MG63 (cell line): ENCODE measurements at regions not wholly inside any gene's neighbourhood (a gene's known extent, or its start where the extent isn't known, plus 50 kb on each side); places are given as distances from the start of the nearest gene placed in this dataset.
"Not testable (repeated sequence)": the region's sequence is repeated elsewhere in the genome, so short reads cannot be mapped to it uniquely, and the experiment has no call there.

Experiments
- DNase-seq: peaks from one replicate; pipeline ENCODE4 v3.0.0-alpha.2; 2020
- H3K27me3 ChIP-seq: fragments of 250-450 bp; sonication (Bioruptor Pico); 2 replicates; pipeline ENCODE4 v1.5.1; 2020; ENCODE audit warnings: mild to moderate bottlenecking, moderate library complexity
- H3K36me3 ChIP-seq: fragments of 250-450 bp; sonication (Bioruptor Pico); 2 replicates; pipeline ENCODE4 v1.5.1; 2020; ENCODE audit warnings: mild to moderate bottlenecking, moderate library complexity
- H3K4me3 ChIP-seq: fragments of 250-450 bp; sonication (Bioruptor Pico); 2 replicates; pipeline ENCODE4 v1.5.1; 2020; ENCODE audit warnings: mild to moderate bottlenecking, moderate library complexity
- H3K9me3 ChIP-seq: fragments of 250-450 bp; sonication (Bioruptor Pico); 2 replicates; pipeline ENCODE4 v1.5.1; 2020; ENCODE audit warnings: mild to moderate bottlenecking, moderate library complexity

GRCh38 chr13:81388400-81388799 lies 1047.5 kb upstream of the SPRY2 start:
- no peaks in the 10 kb centered on the region for H3K9me3 ChIP-seq

DNA sequence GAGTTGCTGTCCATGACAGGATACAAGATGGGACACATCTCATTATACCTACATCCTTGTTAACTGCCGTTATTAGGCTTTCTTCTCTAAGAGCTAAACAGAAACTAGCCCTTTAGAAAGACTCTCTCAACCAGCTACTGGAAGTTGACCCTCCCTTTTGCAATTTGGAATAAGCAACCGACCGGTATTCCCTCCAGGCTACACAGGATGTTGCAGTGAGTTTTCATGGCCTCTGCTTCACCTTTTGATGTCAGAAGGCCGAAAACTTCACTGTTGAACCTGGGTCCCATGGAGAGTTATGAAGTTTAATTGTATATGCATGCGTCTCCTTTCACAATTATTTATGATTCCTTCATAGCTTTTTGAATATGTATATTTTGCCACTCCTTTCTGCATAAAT lies 1042.5 kb upstream of the SPRY2 start:
- H3K4me3 ChIP-seq, result no peak overlapping the region
- H3K36me3 ChIP-seq, result no peaks in the 10 kb centered on the region
- no peaks in the 10 kb centered on the region for H3K9me3 ChIP-seq
- no peaks in the 10 kb centered on the region for H3K27me3 ChIP-seq
- DNase-seq, result no peak

More at GRCh38 chr13:81388400-81388799, 1047.5 kb upstream of the SPRY2 start:
- Histone ChIP-seq H3K36me3 (no peaks in the 10 kb centered on the region), H3K4me3 (no peak overlapping the region), H3K27me3 (no peaks in the 10 kb centered on the region)
- no peak for DNase-seq

GRCh38 chr13:81382246-81382645 lies 1041.3 kb upstream of the SPRY2 start:
- Histone ChIP-seq H3K4me3 (no peak overlapping the region), H3K27me3 (no peaks in the 10 kb centered on the region), H3K9me3 (no peaks in the 10 kb centered on the region), H3K36me3 (no peaks in the 10 kb centered on the region)
- DNase-seq, result no peak

DNA sequence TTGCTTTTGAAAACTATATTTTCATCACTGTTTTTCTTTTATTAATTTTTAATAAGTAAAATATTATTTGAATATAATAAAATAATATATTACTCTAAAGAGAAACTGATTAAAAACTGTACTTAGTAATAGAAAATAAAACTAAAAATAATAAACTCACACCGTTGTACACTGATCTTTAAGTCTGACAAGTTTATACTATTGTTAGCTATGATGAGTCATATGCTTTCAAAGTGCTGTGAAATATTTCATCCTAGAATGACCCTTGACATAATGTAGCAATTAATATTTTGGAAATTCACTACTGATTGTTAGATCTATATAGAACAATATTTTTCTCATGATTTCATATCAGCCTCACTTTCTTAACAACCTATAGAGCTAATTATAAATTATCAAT lies 1040.6 kb upstream of the SPRY2 start:
- Histone ChIP-seq H3K4me3 (no peak overlapping the region), H3K27me3 (no peaks in the 10 kb centered on the region), H3K9me3 (no peaks in the 10 kb centered on the region), H3K36me3 (no peaks in the 10 kb centered on the region)
- DNase-seq, result no peak

GRCh38 chr13:81379183-81379582 lies 1038.3 kb upstream of the SPRY2 start:
- Histone ChIP-seq H3K4me3 (no peak overlapping the region), H3K36me3 (no peaks in the 10 kb centered on the region), H3K9me3 (no peaks in the 10 kb centered on the region), H3K27me3 (no peaks in the 10 kb centered on the region)
- DNase-seq, result no peak

GRCh38 chr13:81377921-81378320 lies 1037.0 kb upstream of the SPRY2 start:
- Histone ChIP-seq H3K9me3 (no peaks in the 10 kb centered on the region), H3K4me3 (no peak overlapping the region), H3K27me3 (no peaks in the 10 kb centered on the region), H3K36me3 (no peaks in the 10 kb centered on the region)
- no peak for DNase-seq

- Histone ChIP-seq H3K9me3 (no peaks in the 10 kb centered on the region), H3K36me3 (no peaks in the 10 kb centered on the region), H3K4me3 (no peak overlapping the region), H3K27me3 (no peaks in the 10 kb centered on the region)
- no peak for DNase-seq
These were observed 1034.8 kb upstream of the SPRY2 start for GRCh38 chr13:81375709-81376108.

DNA sequence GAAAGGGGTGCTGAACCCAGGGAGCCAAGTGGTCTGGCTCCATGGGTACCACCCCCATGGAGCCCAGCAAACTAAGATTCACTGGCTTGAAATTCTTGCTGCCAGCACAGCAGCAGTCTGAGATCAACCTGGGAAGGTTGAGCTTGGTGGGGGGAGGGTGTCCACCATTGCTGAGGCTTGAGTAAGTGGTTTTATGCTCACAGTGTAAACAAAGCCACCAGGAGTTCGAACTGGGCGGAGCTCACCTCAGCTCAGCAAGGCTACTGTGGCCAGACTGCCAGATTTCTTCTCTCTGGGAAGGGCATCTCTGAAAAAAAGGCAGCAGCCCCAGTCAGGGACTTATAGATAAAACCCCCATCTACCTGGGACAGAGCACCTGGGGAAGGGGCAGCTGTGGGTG lies 1021.8 kb upstream of the SPRY2 start:
- not testable (repeated sequence) for DNase-seq, H3K4me3 ChIP-seq, H3K9me3 ChIP-seq, H3K27me3 ChIP-seq, H3K36me3 ChIP-seq

GRCh38 chr13:81350056-81350455 lies 1009.1 kb upstream of the SPRY2 start:
- Histone ChIP-seq H3K36me3 (no peaks in the 10 kb centered on the region), H3K9me3 (no peaks in the 10 kb centered on the region), H3K27me3 (no peaks in the 10 kb centered on the region), H3K4me3 (no peak overlapping the region)
- no peak for DNase-seq

GRCh38 chr13:81340118-81341069 lies 999.5 kb upstream of the SPRY2 start:
- not testable (repeated sequence) for H3K27me3 ChIP-seq, DNase-seq, H3K9me3 ChIP-seq

DNA sequence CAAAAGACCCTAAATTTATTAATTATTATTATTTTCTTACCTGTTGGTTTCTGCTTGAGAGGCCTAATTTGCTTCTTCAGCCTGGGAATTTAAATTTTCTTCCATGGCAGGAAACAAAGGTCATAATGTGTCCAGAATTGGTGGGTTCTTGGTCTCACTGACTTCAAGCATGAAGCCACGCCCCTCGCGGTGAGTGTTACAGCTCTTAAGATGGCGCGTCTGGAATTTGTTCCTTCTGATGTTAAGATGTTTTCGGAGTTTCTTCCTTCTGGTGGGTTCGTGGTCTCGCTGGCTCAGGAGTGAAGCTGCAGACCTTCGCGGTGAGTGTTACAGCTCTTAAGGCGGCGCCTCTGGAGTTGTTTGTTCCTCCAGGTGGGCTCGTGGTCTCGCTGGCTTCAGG lies 998.7 kb upstream of the SPRY2 start:
- DNase-seq, H3K27me3 ChIP-seq, H3K4me3 ChIP-seq, H3K36me3 ChIP-seq, H3K9me3 ChIP-seq: not testable (repeated sequence)

More at GRCh38 chr13:81340118-81341069, 999.5 kb upstream of the SPRY2 start:
- H3K4me3 ChIP-seq, H3K36me3 ChIP-seq: not testable (repeated sequence)

DNA sequence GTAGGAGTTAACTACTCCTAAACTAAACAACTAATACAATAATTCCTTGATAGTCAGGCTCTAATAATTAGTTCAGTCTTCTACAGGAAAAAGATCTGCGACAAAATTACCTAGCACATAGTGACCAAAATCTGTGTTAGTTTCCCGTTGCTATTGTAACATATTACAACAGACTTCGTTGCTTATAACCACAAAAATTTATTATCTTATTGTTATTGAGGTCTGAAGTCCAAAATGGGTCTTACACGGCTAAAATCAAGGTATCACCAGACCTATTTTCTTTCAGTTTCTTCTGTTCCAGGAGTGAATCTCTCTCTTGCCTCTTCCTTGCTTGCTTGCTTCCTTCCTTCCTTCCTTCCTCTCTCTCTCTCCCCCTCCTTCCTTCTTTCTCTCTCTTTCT lies 993.6 kb upstream of the SPRY2 start:
- Histone ChIP-seq H3K27me3 (no peaks in the 10 kb centered on the region), H3K9me3 (no peaks in the 10 kb centered on the region), H3K36me3 (no peaks in the 10 kb centered on the region), H3K4me3 (no peak overlapping the region)
- no peak for DNase-seq

DNA sequence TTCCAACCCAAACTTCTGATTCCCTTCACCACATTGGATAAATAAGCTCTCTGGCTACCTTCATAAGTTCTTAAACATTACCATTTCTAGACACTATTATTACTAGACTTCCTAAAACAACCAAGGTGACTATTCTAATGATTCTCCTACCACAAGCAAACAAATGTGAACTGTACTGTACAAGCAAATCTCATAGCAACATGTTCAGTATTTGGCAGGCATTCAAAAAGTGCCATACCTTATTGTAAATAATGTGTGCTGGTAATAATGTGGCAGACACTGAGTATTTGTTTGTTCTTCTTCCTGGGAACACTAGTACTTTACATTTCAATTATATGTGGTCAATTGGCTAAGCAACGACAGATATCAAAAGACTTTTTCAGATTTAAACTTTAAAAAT lies 986.0 kb upstream of the SPRY2 start:
- H3K27me3 ChIP-seq, result no peaks in the 10 kb centered on the region
- DNase-seq, result no peak
- H3K9me3 ChIP-seq, result no peaks in the 10 kb centered on the region
- no peaks in the 10 kb centered on the region for H3K36me3 ChIP-seq
- no peak overlapping the region for H3K4me3 ChIP-seq

DNA sequence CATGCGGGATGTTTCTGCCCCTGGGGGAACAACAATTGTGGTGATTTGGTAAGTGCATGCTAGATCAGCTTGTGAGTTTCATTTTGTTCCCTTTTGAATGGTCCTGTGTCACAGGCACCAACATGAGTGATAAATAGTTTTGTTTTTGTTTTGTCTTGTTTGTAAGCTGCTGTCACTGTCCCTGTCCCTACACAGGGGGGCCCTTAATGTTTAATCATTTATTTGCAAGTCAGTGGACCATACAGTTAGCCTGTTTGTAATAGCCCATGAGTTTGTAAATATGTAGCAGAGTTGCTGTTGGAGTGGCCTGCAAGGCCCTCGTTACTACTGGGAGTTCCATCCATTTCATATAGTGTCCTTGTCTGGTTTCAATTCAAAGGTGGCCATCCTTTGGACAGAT lies 979.6 kb upstream of the SPRY2 start:
- Histone ChIP-seq H3K9me3 (no peaks in the 10 kb centered on the region), H3K36me3 (no peaks in the 10 kb centered on the region), H3K27me3 (no peaks in the 10 kb centered on the region), H3K4me3 (no peak overlapping the region)
- DNase-seq, result no peak

DNA sequence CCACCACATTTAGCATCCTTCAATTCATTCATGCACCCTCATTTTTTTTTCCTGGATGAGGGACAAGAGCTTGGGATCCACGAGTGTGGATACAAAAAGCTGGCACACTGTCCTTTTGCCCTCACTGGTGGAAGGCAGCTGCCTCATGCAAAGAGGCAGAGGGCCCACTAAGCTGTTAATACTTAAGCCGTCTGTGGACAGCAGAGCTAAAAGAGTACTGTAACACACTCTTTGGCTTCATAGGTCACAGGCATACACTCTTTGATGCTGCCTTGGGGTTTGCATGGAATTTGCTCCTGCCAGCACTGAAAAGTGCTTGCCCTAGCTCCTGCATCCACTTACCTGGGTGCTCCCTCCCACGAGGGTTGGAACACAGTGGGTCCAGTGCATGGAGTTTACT lies 978.4 kb upstream of the SPRY2 start:
- Histone ChIP-seq H3K36me3 (no peaks in the 10 kb centered on the region), H3K27me3 (no peaks in the 10 kb centered on the region), H3K9me3 (no peaks in the 10 kb centered on the region), H3K4me3 (no peak overlapping the region)
- no peak for DNase-seq

DNA sequence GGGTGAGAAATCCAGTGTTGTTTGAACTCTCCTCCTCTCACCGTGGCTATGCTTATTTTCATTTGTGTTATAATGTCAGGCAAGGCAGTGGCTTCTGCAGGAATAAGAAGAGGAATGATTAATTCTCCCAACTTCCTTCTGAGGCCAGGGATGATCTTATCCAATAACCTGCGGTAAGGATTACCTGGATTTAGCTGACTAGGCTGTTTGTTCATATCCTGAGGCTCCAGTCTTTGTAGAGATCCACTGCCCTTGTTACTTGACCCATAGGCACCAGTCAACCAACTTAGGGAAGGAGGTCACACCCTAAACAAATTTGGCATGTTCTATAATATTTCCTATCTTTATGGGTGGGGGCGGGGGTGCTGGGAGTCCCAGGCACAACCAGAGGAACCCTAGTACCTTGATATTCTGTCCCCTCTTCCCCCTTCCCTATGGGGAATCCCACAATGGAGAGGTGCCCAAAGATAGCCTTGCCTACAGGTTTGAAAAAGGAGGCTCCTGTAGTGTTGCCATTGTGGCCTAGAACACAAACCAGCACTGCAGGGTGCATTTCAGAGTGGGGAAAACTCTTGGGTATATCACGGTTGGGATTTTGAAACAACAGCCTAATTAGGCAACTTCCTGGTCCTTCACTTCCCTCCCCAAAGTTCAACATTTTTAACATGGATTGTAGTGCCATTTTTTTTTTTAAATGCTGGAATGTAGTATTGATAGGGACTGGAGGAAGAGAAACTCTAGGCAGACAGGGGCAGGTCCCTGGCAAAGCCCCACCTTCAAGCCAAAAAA lies 977.5 kb upstream of the SPRY2 start:
- no peak for DNase-seq
- Histone ChIP-seq H3K4me3 (no peak overlapping the region), H3K9me3 (no peaks in the 10 kb centered on the region), H3K27me3 (no peaks in the 10 kb centered on the region; the same call in 1 of the 2 replicates), H3K36me3 (no peaks in the 10 kb centered on the region)

DNA sequence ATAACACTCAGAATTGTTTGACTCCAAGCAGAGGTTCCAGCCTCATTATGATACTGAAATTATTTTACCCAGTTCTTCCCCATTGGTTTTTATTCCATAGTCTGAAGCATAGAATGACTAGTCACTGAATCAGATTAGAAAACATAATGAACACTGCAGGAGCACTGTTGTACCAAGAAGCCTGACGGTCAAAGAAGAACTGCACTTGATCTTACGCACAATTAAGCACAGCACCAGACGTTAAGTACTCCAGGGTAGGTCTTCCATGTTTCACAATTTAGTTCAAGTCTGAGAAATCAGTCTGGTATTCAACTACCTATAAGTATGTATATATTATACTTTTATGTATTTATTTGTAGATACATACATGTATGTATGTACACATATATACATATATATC lies 973.5 kb upstream of the SPRY2 start:
- Histone ChIP-seq H3K4me3 (no peak overlapping the region), H3K9me3 (no peaks in the 10 kb centered on the region), H3K27me3 (no peaks in the 10 kb centered on the region; the same call in 1 of the 2 replicates), H3K36me3 (no peaks in the 10 kb centered on the region)
- DNase-seq, result no peak

- no peaks in the 10 kb centered on the region for H3K27me3 ChIP-seq
- no peaks in the 10 kb centered on the region for H3K36me3 ChIP-seq
- H3K9me3 ChIP-seq, result no peaks in the 10 kb centered on the region
- no peak overlapping the region for H3K4me3 ChIP-seq
- no peak for DNase-seq
These were observed 965.0 kb upstream of the SPRY2 start for GRCh38 chr13:81305928-81306327.
